MM.1S (cell line): ENCODE measurements at regions not wholly inside any gene's neighbourhood (a gene's known extent, or its start where the extent isn't known, plus 50 kb on each side); places are given as distances from the start of the nearest gene placed in this dataset.

Experiments
- DNase-seq: peaks from one replicate; pipeline ENCODE4 v3.0.0-alpha.2; 2015
- H2AFZ ChIP-seq: fragments of 300-600 bp; sonication (generic); 2 replicates; pipeline ENCODE4 v1.6.0; 2016; ENCODE audit warnings: antibody characterized with exemption, low read length
- H3F3A ChIP-seq: fragments of 300-600 bp; sonication (generic); 2 replicates; pipeline ENCODE4 v1.6.1; 2016; ENCODE audit warnings: mild to moderate bottlenecking, antibody characterized with exemption, low read length, moderate library complexity, mixed read lengths; ENCODE audit not compliant: insufficient read depth
- H3K27ac ChIP-seq: fragments of 300-600 bp; sonication (generic); 2 replicates; pipeline ENCODE4 v1.5.1; 2016; ENCODE audit warnings: mild to moderate bottlenecking, low read length
- H3K27me3 ChIP-seq: fragments of 300-600 bp; sonication (generic); replicated peaks from 2 replicates; pipeline ENCODE4 v1.6.0; 2016; ENCODE audit warnings: low read length; ENCODE audit not compliant: insufficient read depth
- H3K36me3 ChIP-seq: fragments of 300-600 bp; sonication (generic); replicated peaks from 2 replicates; pipeline ENCODE4 v1.6.1; 2016; ENCODE audit warnings: mild to moderate bottlenecking, low read length, mixed read lengths; ENCODE audit not compliant: insufficient read depth
- H3K4me1 ChIP-seq: fragments of 300-600 bp; sonication (generic); 2 replicates; pipeline ENCODE4 v1.6.1; 2016; ENCODE audit warnings: low read length, mixed read lengths
- H3K4me2 ChIP-seq: fragments of 300-600 bp; sonication (generic); 2 replicates; pipeline ENCODE4 v1.6.0; 2016; ENCODE audit warnings: low read depth, low read length
- H3K4me3 ChIP-seq: fragments of 300-600 bp; sonication (generic); 2 replicates; pipeline ENCODE4 v1.5.1; 2016; ENCODE audit warnings: low read length, mixed read lengths
- H3K79me2 ChIP-seq: fragments of 300-600 bp; sonication (generic); 2 replicates; pipeline ENCODE4 v1.6.1; 2016; ENCODE audit warnings: mixed run types, low read length, mixed read lengths
- H3K9ac ChIP-seq: fragments of 300-600 bp; sonication (generic); 2 replicates; pipeline ENCODE4 v1.6.1; 2016; ENCODE audit warnings: low read length, mixed read lengths
- H3K9me2 ChIP-seq: fragments of 300-600 bp; sonication (generic); replicated peaks from 2 replicates; pipeline ENCODE4 v1.6.1; 2016; ENCODE audit warnings: mild to moderate bottlenecking, low read length, mixed read lengths; ENCODE audit not compliant: insufficient read depth
- H3K9me3 ChIP-seq: fragments of 300-600 bp; sonication (generic); replicated peaks from 2 replicates; pipeline ENCODE4 v1.6.1; 2016; ENCODE audit warnings: mild to moderate bottlenecking, low read length, mixed read lengths; ENCODE audit not compliant: insufficient read depth
- H4K20me1 ChIP-seq: fragments of 300-600 bp; sonication (generic); 2 replicates; pipeline ENCODE4 v1.6.1; 2016; ENCODE audit warnings: mild to moderate bottlenecking, low read length, moderate library complexity, mixed read lengths; ENCODE audit not compliant: insufficient read depth
- CTCF ChIP-seq: fragments of 300-600 bp; sonication (generic); IDR thresholded peaks from 2 replicates; pipeline ENCODE4 v1.5.1; 2016; ENCODE audit warnings: antibody characterized with exemption, low read length, mixed read lengths
- EZH2 ChIP-seq: fragments of 300-600 bp; sonication (generic); optimal IDR thresholded peaks from 2 replicates; pipeline ENCODE3; 2017; ENCODE audit warnings: low read depth, mild to moderate bottlenecking, antibody characterized with exemption, low read length, mixed read lengths
- EZH2phosphoT487 ChIP-seq: fragments of 300-600 bp; sonication (generic); IDR thresholded peaks from 2 replicates; pipeline ENCODE4 v1.6.1; 2018; ENCODE audit warnings: antibody characterized with exemption, low read length

DNA sequence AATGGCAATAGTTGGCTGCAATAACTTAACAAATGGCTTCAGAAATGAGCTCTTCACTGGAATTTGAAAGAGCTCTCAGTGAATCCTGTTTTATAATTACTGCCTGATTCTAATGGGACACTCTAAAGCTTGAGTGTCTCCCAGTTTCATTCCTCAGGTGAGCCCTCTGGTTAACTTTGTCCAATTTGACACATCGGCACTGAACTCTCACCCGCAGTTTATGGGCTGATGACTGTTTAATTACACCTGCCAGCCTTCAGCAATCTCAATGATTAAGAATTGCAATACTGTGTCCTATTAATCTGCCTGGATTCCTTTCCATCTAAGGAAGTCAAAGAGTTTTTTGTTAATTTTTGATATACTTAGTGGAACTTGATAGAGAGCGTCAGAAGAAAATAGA is 110.7 kb upstream of the NABP1 start:
- Histone ChIP-seq H3K9ac (no peak overlapping the region), H3K4me3 (no peak overlapping the region), H2AFZ (no peak overlapping the region), H3K9me3 (no peaks in the 10 kb centered on the region), H3K36me3 (no peaks in the 10 kb centered on the region), H3K27ac (no peak overlapping the region), H3K9me2 (no peaks in the 10 kb centered on the region), H4K20me1 (no peaks in the 10 kb centered on the region), H3K79me2 (no peaks in the 10 kb centered on the region), H3F3A (no peaks in the 10 kb centered on the region; the same call in 1 of the 2 replicates), H3K27me3 (no peaks in the 10 kb centered on the region), H3K4me2 (no peak overlapping the region), H3K4me1 (peaks cover 6% of the 10 kb centered on the region)
- TF ChIP-seq EZH2phosphoT487: no peak
- TF ChIP-seq EZH2: no peak
- no peak for TF ChIP-seq CTCF
- no peak for DNase-seq

GRCh38 chr2:191569025-191569424 is 108.9 kb upstream of the NABP1 start:
- Histone ChIP-seq H3K9me2 (no peaks in the 10 kb centered on the region), H3K79me2 (no peaks in the 10 kb centered on the region), H3K27ac (no peak overlapping the region), H2AFZ (no peak overlapping the region), H3K9me3 (no peaks in the 10 kb centered on the region), H3K4me2 (no peak overlapping the region), H3K27me3 (no peaks in the 10 kb centered on the region), H3F3A (no peaks in the 10 kb centered on the region; the same call in 1 of the 2 replicates), H3K9ac (no peak overlapping the region), H3K4me1 (peaks cover 6% of the 10 kb centered on the region), H4K20me1 (no peaks in the 10 kb centered on the region), H3K36me3 (no peaks in the 10 kb centered on the region), H3K4me3 (no peak overlapping the region)
- TF ChIP-seq EZH2phosphoT487 (no peak), CTCF (no peak), EZH2 (no peak)
- DNase-seq: no peak

GRCh38 chr2:191571163-191571769 is 106.7 kb upstream of the NABP1 start:
- no peaks in the 10 kb centered on the region; the same call in 1 of the 2 replicates for H3F3A ChIP-seq
- H3K4me3 ChIP-seq: peak overlapping the region; percentile 22; the same call in 1 of the 2 replicates
- no peak overlapping the region for H3K9ac ChIP-seq
- H3K4me1 ChIP-seq: peaks cover 6% of the 10 kb centered on the region
- no peak for TF ChIP-seq EZH2
- TF ChIP-seq CTCF: peak; percentile 56
- no peaks in the 10 kb centered on the region for H3K36me3 ChIP-seq
- H3K27me3 ChIP-seq: no peaks in the 10 kb centered on the region
- H3K27ac ChIP-seq: no peak overlapping the region
- peak overlapping the region; percentile 34; the same call in 1 of the 2 replicates for H2AFZ ChIP-seq
- H4K20me1 ChIP-seq: no peaks in the 10 kb centered on the region
- H3K9me3 ChIP-seq: no peaks in the 10 kb centered on the region
- DNase-seq: peak; percentile 60
- peak overlapping the region; percentile 77 for H3K4me2 ChIP-seq
- no peaks in the 10 kb centered on the region for H3K79me2 ChIP-seq
- H3K9me2 ChIP-seq: no peaks in the 10 kb centered on the region
